Activated CD4-positive, alpha-beta T cell treated with anti-CD3 and anti-CD28 coated beads, Interleukin-2, amount 10 ng/mL, durations not matched to agents 7 days and 5 days (primary cell): ENCODE measurements at regions not wholly inside any gene's neighbourhood (a gene's known extent, or its start where the extent isn't known, plus 50 kb on each side); places are given as distances from the start of the nearest gene placed in this dataset.

Source experiments
- CTCF ChIA-PET: fragments of 350-600 bp; sonication (Branson Sonifier 250); formaldehyde crosslinking; loops from one replicate; lab custom pipeline; 2021; ENCODE audit warnings: antibody characterized with exemption; lab: Charles Lee
- POLR2A ChIA-PET: fragments of 350-600 bp; sonication (Branson Sonifier 250); formaldehyde crosslinking; loops from one replicate; lab custom pipeline; 2021; ENCODE audit warnings: antibody characterized with exemption; lab: Charles Lee
- DNase-seq: peaks from one replicate; pipeline ENCODE4 v3.0.0-alpha.2; 2020
- H3K27ac Mint-ChIP-seq: one replicate; pipeline ENCODE4 v1.8.0; 2021; ENCODE audit warnings: mild to moderate bottlenecking, moderate library complexity, mixed read lengths
- H3K27me3 Mint-ChIP-seq: one replicate; pipeline ENCODE4 v1.8.0; 2021; ENCODE audit warnings: mixed read lengths
- H3K36me3 Mint-ChIP-seq: one replicate; pipeline ENCODE4 v1.8.0; 2021; ENCODE audit warnings: low read depth, mixed read lengths
- H3K4me1 Mint-ChIP-seq: one replicate; pipeline ENCODE4 v1.8.0; 2021; ENCODE audit warnings: mixed read lengths
- H3K4me3 Mint-ChIP-seq: one replicate; pipeline ENCODE4 v1.8.0; 2021; ENCODE audit warnings: mild to moderate bottlenecking, moderate library complexity, mixed read lengths
- H3K9me3 Mint-ChIP-seq: one replicate; pipeline ENCODE4 v1.8.0; 2021; ENCODE audit warnings: mixed read lengths

DNA sequence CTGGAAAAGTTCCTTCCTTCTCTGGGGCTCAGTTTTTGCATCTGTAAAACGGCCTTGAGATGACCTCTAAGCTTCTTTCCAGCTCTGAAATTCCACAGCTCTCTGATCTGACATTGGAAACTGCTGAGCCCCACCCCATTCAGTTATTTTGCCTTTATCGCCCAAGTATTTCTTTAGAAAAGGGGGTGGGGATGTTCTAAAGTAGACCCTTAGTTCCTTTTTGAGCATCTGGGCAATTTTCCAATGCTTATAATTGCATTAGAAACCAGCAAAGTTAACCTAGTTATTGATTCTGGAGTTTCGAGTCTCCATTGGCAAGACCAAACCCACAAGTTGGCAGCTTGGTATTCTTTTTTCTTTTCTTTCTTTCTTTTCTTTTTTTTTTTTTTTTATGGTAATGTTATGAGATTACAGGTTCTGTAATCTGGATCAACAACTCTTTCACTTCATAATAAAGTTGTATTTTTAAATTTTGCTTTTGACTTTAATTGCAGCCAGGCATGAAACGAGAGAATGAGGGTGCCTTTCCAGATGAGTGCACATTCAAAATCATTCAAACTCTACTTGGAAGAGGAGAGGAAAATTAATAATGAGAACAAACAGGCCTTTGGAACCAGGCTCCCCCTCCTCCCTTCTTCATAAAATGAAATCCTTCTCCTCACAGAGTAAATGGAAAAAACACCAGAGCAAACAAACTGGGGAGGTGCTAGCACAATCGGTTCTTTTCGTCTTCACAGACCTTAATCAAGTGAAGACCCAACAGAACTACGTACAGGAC, 76.8 kb upstream of the LRIG1 start:
- ChIA-PET CTCF (no interaction called here), POLR2A (no interaction called here)
- DNase-seq, result no peak
- peaks cover 6% of the 10 kb centered on the region for H3K9me3 Mint-ChIP-seq
- no peaks in the 10 kb centered on the region for H3K36me3 Mint-ChIP-seq
- H3K27ac Mint-ChIP-seq, result no peak overlapping the region
- H3K4me3 Mint-ChIP-seq, result no peak overlapping the region
- H3K4me1 Mint-ChIP-seq, result no peaks in the 10 kb centered on the region
- peaks cover 10% of the 10 kb centered on the region for H3K27me3 Mint-ChIP-seq

DNA sequence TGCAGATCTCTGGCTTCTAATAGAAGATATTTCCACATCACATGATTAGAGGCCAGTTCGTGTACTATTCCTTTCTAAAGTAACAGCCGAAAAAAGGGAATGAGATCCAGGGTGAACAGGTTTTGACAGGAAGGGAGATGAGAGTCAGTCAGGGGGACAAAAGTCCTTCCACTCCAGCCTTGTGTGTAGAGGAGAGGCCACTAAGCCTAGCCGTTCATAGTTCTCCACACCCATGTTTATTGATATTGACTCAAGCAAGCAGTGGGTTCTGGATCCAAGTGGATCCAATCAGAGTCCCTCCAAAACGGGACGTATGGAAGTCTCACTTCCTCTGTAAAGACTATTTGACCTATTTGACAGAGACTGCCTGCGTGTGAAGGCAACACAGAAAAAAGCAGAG, 80.4 kb upstream of the LRIG1 start:
- Mint-ChIP-seq H3K27me3 (peaks cover 16% of the 10 kb centered on the region), H3K27ac (no peak overlapping the region), H3K4me3 (no peak overlapping the region), H3K9me3 (peaks cover 6% of the 10 kb centered on the region), H3K36me3 (no peaks in the 10 kb centered on the region), H3K4me1 (peaks cover 2% of the 10 kb centered on the region)
- CTCF ChIA-PET, result interaction anchor here (0.6 kb wide), 1 partner anchor 1177 kb away, joined by 6 read pairs; no protein-coding TSS in a partner anchor
- DNase-seq, result no peak
- POLR2A ChIA-PET, result no interaction called here

DNA sequence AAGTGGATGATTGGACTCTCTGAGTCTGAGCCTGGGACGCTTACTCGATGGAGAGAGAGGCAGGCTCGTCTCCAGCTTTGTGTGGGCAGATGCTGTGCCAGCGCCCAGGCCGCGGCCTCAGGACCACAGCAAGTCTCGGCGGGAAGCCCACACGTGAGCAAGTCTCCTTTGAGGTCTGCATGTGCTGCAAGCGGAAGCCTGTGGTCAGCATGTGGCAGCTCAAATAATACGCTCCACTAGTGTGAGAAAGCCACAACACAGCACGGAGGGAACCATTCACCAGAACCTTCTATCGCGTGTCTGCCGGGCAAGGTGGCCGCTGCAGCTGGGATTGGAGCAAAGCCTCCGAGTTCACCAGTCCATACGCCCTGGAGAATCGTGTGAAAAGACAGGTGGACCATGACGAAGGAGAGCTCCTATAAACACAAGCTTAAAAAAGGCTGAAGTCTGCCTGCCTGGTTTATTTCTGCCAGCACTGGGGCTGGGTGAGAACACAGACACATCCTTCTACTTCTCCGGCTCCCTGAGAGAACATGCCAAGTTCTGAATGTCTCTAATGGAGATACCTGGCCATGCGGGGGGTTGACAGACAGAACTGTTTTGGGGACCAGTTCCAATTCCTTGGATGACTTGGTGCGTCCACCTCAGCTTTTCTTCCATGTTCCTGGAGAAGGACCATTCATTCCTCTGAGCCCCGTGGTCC, 82.0 kb upstream of the LRIG1 start:
- CTCF ChIA-PET, result interaction anchor here (0.6 to 1.2 kb wide), 2 partner anchors 9 to 118 kb away, joined by 3 to 5 read pairs; no protein-coding TSS in a partner anchor
- Mint-ChIP-seq H3K27ac (no peak overlapping the region), H3K36me3 (no peaks in the 10 kb centered on the region), H3K9me3 (peaks cover 6% of the 10 kb centered on the region), H3K27me3 (peaks cover 18% of the 10 kb centered on the region), H3K4me3 (no peak overlapping the region), H3K4me1 (peaks cover 2% of the 10 kb centered on the region)
- POLR2A ChIA-PET, result no interaction called here
- DNase-seq, result peak; percentile 28

GRCh38 chr3:66583424-66584040, 82.7 kb upstream of the LRIG1 start:
- Mint-ChIP-seq H3K9me3 (peaks cover 3% of the 10 kb centered on the region), H3K4me3 (no peak overlapping the region), H3K36me3 (no peaks in the 10 kb centered on the region), H3K4me1 (peaks cover 2% of the 10 kb centered on the region), H3K27ac (no peak overlapping the region), H3K27me3 (peaks cover 16% of the 10 kb centered on the region)
- ChIA-PET CTCF (interaction anchor here (1.2 kb wide), 1 partner anchor 10 kb away, joined by 3 read pairs; no protein-coding TSS in a partner anchor), POLR2A (no interaction called here)
- no peak for DNase-seq

DNA sequence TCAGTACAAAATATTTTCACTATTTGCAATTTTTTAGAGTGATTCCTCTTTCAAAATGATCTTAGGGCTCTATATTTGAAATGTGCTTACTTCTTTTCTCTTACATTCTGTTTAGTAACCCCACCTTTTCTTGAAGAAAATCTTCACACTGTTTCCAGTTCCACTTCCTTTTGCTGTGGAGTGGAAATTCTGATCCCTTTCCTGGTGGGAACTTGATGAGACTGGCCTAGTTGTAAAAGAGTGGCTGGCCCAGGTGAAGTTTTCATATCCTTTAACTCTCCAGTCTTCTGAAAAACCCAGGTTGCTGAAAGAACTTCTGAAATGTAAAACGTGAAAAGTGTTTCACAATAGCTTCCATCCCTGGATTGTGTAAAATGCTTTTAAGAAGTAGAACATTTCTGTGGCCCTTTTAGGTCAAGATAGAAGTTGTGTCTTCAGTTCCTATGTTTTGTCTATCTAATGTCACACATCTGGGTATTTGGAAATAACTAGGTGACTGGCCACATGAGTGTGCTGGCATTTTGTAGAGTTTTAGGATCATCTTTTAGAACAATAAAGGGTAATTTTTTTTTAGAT, 84.8 kb upstream of the LRIG1 start:
- DNase-seq, result no peak
- H3K9me3 Mint-ChIP-seq, result no peaks in the 10 kb centered on the region
- ChIA-PET POLR2A (no interaction called here), CTCF (interaction anchor here (0.6 kb wide), 2 partner anchors 226 to 1969 kb away, joined by 3 to 5 read pairs; no protein-coding TSS in a partner anchor)
- peaks cover 2% of the 10 kb centered on the region for H3K4me1 Mint-ChIP-seq
- H3K27me3 Mint-ChIP-seq, result peaks cover 15% of the 10 kb centered on the region
- no peaks in the 10 kb centered on the region for H3K36me3 Mint-ChIP-seq
- H3K27ac Mint-ChIP-seq, result no peak overlapping the region
- no peak overlapping the region for H3K4me3 Mint-ChIP-seq

DNA sequence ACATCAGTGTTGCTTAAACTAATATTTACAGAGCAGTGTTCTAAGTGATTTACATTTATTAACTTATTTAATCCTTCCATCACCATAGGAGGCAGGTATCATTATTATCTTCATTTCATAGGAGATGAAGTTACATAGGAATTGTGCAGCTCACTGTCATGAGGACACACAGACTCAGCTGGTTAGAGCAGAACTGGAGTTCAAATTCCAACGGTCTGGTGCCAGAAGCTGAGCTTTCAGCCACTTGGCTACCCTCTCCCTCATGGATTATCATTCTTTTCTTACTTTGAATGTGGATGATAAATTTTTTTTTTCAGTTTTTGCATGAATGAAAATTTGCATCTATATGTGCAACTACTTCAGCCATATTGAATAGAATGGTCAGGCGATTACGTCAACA, 86.0 kb upstream of the LRIG1 start:
- no peak overlapping the region for H3K27ac Mint-ChIP-seq
- CTCF ChIA-PET, result no interaction called here

GRCh38 chr3:66588340-66588847, 87.6 kb upstream of the LRIG1 start:
- ChIA-PET POLR2A (no interaction called here), CTCF (interaction anchor here (0.6 to 1.7 kb wide), 3 partner anchors 16 to 56 kb away, joined by 3 read pairs; no protein-coding TSS in a partner anchor)
- no peaks in the 10 kb centered on the region for H3K9me3 Mint-ChIP-seq
- H3K4me3 Mint-ChIP-seq, result no peak overlapping the region
- no peak for DNase-seq
- H3K27ac Mint-ChIP-seq, result no peak overlapping the region
- H3K4me1 Mint-ChIP-seq, result peaks cover 1% of the 10 kb centered on the region
- peaks cover 16% of the 10 kb centered on the region for H3K27me3 Mint-ChIP-seq
- H3K36me3 Mint-ChIP-seq, result no peaks in the 10 kb centered on the region

More for the DNA sequence above, 86.0 kb upstream of the LRIG1 start:
- Mint-ChIP-seq H3K36me3 (no peaks in the 10 kb centered on the region), H3K9me3 (no peaks in the 10 kb centered on the region), H3K27me3 (peaks cover 13% of the 10 kb centered on the region), H3K4me3 (no peak overlapping the region), H3K4me1 (peaks cover 2% of the 10 kb centered on the region)
- POLR2A ChIA-PET, result no interaction called here
- DNase-seq, result no peak

- DNase-seq, result no peak
- Mint-ChIP-seq H3K36me3 (no peaks in the 10 kb centered on the region), H3K27me3 (peaks cover 15% of the 10 kb centered on the region), H3K27ac (no peak overlapping the region), H3K4me1 (no peaks in the 10 kb centered on the region), H3K4me3 (no peak overlapping the region), H3K9me3 (no peaks in the 10 kb centered on the region)
- ChIA-PET CTCF (interaction anchor here (0.6 kb wide), 2 partner anchors 99 to 996 kb away, joined by 3 to 6 read pairs; no protein-coding TSS in a partner anchor), POLR2A (no interaction called here)
Observed at GRCh38 chr3:66592016-66592761, 91.4 kb upstream of the LRIG1 start.

DNA sequence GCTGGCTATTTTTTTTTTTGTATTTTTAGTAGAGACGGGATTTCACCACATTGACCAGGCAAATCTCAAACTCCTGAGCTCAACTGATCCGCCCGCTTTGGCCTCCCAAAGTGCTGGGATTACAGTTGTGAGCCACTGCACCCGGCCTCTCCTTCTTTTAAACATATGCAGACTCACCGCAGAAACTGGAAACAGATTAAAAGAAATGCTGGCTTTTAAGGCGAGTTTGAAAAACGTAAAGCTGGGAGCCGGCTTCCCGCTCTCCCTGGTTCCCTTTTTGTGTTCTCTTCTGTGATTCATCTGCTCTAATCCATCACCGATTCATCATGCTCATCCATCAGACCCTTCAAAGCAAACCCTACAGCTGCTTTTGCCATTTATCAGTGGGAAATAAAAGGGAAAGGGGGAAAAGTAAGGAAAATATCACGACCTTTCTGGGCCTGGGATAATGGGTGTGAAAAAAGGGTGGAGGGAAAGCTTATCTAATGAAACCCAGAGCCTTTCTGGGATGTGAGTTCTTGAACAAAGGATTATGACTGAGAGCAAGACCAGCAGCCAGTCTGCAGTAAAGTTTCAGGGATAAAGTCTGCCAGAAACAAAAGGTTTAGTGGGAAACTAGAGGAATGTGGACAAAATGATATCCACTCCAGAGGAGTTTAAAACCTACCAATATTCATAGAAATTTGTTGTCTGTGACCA, 92.3 kb upstream of the LRIG1 start:
- Mint-ChIP-seq H3K27me3 (peaks cover 12% of the 10 kb centered on the region), H3K36me3 (no peaks in the 10 kb centered on the region), H3K9me3 (no peaks in the 10 kb centered on the region), H3K27ac (no peak overlapping the region), H3K4me3 (no peak overlapping the region), H3K4me1 (no peaks in the 10 kb centered on the region)
- ChIA-PET POLR2A (no interaction called here), CTCF (interaction anchor here (1.1 kb wide), 1 partner anchor 61 kb away, joined by 3 read pairs; no protein-coding TSS in a partner anchor)
- DNase-seq, result no peak

GRCh38 chr3:66593978-66594377, 93.2 kb upstream of the LRIG1 start:
- Mint-ChIP-seq H3K9me3 (no peaks in the 10 kb centered on the region), H3K27ac (no peak overlapping the region), H3K4me3 (no peak overlapping the region), H3K36me3 (no peaks in the 10 kb centered on the region), H3K27me3 (peaks cover 12% of the 10 kb centered on the region), H3K4me1 (no peaks in the 10 kb centered on the region)
- POLR2A ChIA-PET, result no interaction called here
- no peak for DNase-seq
- CTCF ChIA-PET, result interaction anchor here (1.1 kb wide), 1 partner anchor 60 kb away, joined by 3 read pairs; no protein-coding TSS in a partner anchor

- peaks cover 8% of the 10 kb centered on the region for H3K27me3 Mint-ChIP-seq
- no peaks in the 10 kb centered on the region for H3K9me3 Mint-ChIP-seq
- DNase-seq, result no peak
- H3K4me3 Mint-ChIP-seq, result no peak overlapping the region
- ChIA-PET CTCF (interaction anchor here (0.6 kb wide), 1 partner anchor 58 kb away, joined by 4 read pairs; no protein-coding TSS in a partner anchor), POLR2A (no interaction called here)
- H3K4me1 Mint-ChIP-seq, result peaks cover 1% of the 10 kb centered on the region
- H3K27ac Mint-ChIP-seq, result no peak overlapping the region
- no peaks in the 10 kb centered on the region for H3K36me3 Mint-ChIP-seq
Observed at GRCh38 chr3:66597308-66597863, 96.6 kb upstream of the LRIG1 start.
